HFF-Myc (cell line): ENCODE measurements at regions not wholly inside any gene's neighbourhood (a gene's known extent, or its start where the extent isn't known, plus 50 kb on each side); places are given as distances from the start of the nearest gene placed in this dataset.
A peak's percentile ranks its signal among the peaks of the same experiment; 100 is the strongest.

Experiments
- DNase-seq: peaks from one replicate; pipeline ENCODE4 v3.0.0-alpha.2; 2011; ENCODE audit warnings: low read depth; ENCODE audit errors: extremely low read depth
- H3K4me3 ChIP-seq: replicated peaks from 2 replicates; pipeline ENCODE4 v1.5.1; 2011; ENCODE audit warnings: low read depth, mild to moderate bottlenecking, control low read depth, low read length
- CTCF ChIP-seq: IDR thresholded peaks from 2 replicates; pipeline ENCODE4 v1.5.1; 2012; ENCODE audit warnings: mild to moderate bottlenecking, low read depth, low read length, control low read depth; ENCODE audit errors: missing control alignments

- TF ChIP-seq CTCF, result no peak
- no peak for DNase-seq
- no peak overlapping the region for H3K4me3 ChIP-seq
Measured at GRCh38 chr3:148233403-148233802, 464.3 kb upstream of the AGTR1 start.

- no peak for TF ChIP-seq CTCF
- DNase-seq, result no peak
- H3K4me3 ChIP-seq, result no peak overlapping the region
Measured at GRCh38 chr3:148234536-148234935, 463.2 kb upstream of the AGTR1 start.

DNA sequence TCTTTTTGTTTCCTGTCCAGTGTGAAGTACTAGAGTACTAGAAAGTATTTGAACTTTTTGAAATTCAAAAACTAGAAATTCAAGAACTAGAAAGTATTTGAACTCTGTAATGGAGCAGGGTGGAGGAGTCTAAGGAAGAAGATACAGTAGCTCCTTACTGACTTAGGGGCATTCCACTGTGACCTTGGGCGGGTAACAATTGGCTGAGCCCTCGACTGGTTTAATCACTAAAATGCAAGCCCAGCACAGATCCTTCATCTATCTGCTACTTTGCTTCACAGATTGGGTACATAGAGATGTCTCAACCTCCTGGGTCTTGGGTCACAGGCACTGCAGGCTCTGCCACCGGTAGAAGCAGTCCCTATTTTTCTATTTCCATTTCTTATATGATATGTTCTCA, 462.1 kb upstream of the AGTR1 start:
- H3K4me3 ChIP-seq, result no peak overlapping the region
- no peak for DNase-seq
- TF ChIP-seq CTCF, result no peak

- DNase-seq, result peak; percentile 50
- no peak for TF ChIP-seq CTCF
- H3K4me3 ChIP-seq, result no peak overlapping the region
Measured at GRCh38 chr3:148238421-148238821, 459.3 kb upstream of the AGTR1 start.

GRCh38 chr3:148240351-148240750, 457.4 kb upstream of the AGTR1 start:
- no peak for DNase-seq
- no peak for TF ChIP-seq CTCF
- no peak overlapping the region for H3K4me3 ChIP-seq

GRCh38 chr3:148243609-148244008, 454.1 kb upstream of the AGTR1 start:
- no peak for TF ChIP-seq CTCF
- no peak for DNase-seq
- no peak overlapping the region for H3K4me3 ChIP-seq

GRCh38 chr3:148246291-148246923, 451.3 kb upstream of the AGTR1 start:
- no peak for TF ChIP-seq CTCF
- no peak for DNase-seq
- H3K4me3 ChIP-seq, result no peak overlapping the region
